ENCODE measurements at regions not wholly inside any gene's neighbourhood (a gene's known extent, or its start where the extent isn't known, plus 50 kb on each side); places are given as distances from the start of the nearest gene placed in this dataset.

DNA sequence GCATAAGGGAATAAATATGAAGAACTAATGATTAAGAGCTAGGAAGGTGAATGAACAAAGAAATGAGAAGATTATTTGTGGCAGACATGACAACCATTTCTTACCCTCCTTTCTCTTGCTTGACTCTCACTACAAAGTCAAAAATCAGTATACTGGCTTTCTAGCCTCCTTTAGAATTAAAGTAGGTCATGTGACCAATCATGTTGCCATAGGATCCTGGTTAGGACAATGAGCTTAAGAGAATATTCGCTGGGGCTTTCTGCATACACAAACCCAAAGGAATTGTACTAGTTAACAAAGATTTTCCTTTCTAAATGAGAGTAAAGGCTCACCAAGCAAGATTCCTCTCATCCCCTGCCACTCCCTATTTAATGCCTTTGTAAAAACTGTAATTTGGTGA lies 76.0 kb upstream of the ID4 start:
- no peak for TF ChIP-seq POLR2A (IDR thresholded peaks at IDR 0.05; ENCODE audit: low read length)
- TF ChIP-seq GATA1 (IDR thresholded peaks at IDR 0.05; ENCODE audit: low read depth, low read length): no peak
